ENCODE measurements at regions not wholly inside any gene's neighbourhood (a gene's known extent, or its start where the extent isn't known, plus 50 kb on each side); places are given as distances from the start of the nearest gene placed in this dataset.

GRCh38 chr4:128670513-128670912, 139.0 kb upstream of the JADE1 start:
- Mint-ChIP-seq H3K4me1 (ENCODE audit: unreplicated experiment) (peaks cover 7% of the 10 kb centered on the region), H3K27ac (no peak overlapping the region), H3K36me3 (no peaks in the 10 kb centered on the region), H3K27me3 (peaks cover 3% of the 10 kb centered on the region), H3K9me3 (peaks cover 11% of the 10 kb centered on the region), H3K4me3 (no peak overlapping the region)
- no peak for DNase-seq (ENCODE audit: extremely low spot score, unreplicated experiment)
- TF ChIP-seq CTCF (conservative IDR thresholded peaks at IDR 0.05), result no peak

GRCh38 chr4:128668566-128668965, 140.9 kb upstream of the JADE1 start:
- no peaks in the 10 kb centered on the region for H3K36me3 Mint-ChIP-seq
- peaks cover 3% of the 10 kb centered on the region for H3K27me3 Mint-ChIP-seq
- H3K4me1 Mint-ChIP-seq (ENCODE audit: unreplicated experiment), result peaks cover 7% of the 10 kb centered on the region
- no peak overlapping the region for H3K4me3 Mint-ChIP-seq
- TF ChIP-seq CTCF (conservative IDR thresholded peaks at IDR 0.05), result no peak
- DNase-seq (ENCODE audit: extremely low spot score, unreplicated experiment), result no peak
- H3K9me3 Mint-ChIP-seq, result peaks cover 11% of the 10 kb centered on the region
- no peak overlapping the region for H3K27ac Mint-ChIP-seq

DNA sequence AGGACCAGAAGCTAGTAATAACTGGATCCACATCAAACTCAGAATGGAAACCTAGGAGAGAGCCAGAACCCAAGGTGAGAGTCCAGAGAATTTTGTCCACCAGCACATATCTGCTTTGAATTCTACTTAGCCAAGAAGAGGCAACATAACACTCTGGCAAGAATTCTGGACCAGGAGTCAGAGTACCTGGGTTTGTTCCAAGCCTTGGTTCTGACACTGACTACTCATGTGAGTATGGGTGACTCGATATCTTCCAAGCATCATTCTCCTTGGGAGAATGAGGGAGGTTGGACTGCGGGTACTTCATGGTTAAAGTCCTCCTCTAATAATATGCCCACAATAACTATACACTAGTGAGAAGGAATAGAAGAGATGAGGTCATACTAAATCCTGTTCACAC, 144.0 kb upstream of the JADE1 start:
- no peak for DNase-seq (ENCODE audit: extremely low spot score, unreplicated experiment)
- Mint-ChIP-seq H3K9me3 (peaks cover 8% of the 10 kb centered on the region), H3K27me3 (peaks cover 3% of the 10 kb centered on the region), H3K4me3 (no peak overlapping the region), H3K36me3 (no peaks in the 10 kb centered on the region), H3K4me1 (ENCODE audit: unreplicated experiment) (peaks cover 14% of the 10 kb centered on the region), H3K27ac (no peak overlapping the region)
- no peak for TF ChIP-seq CTCF (conservative IDR thresholded peaks at IDR 0.05)

DNA sequence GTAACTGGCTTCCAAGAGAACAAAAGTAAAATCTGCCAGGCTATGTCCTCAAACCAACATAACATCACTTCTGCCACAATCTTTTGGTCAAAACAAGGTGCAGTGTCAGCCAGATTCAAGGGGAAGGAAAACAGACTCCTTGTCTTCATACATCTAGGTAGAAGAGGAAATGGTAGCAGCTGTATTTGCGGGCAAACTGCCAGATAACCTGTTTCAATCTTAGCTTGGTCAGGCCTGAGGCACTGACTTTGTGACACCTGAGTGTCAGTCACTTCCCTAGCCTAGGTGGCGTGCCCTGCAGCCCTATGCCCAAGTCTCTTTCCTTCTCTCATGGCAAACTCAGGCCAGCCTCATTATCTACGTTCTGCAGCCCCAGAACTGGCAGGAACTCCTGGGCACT, 146.2 kb upstream of the JADE1 start:
- TF ChIP-seq CTCF (conservative IDR thresholded peaks at IDR 0.05), result no peak
- peaks cover 20% of the 10 kb centered on the region for H3K4me1 Mint-ChIP-seq (ENCODE audit: unreplicated experiment)
- H3K27ac Mint-ChIP-seq, result peak overlapping the region; percentile 13
- DNase-seq (ENCODE audit: extremely low spot score, unreplicated experiment), result no peak
- H3K36me3 Mint-ChIP-seq, result no peaks in the 10 kb centered on the region
- H3K27me3 Mint-ChIP-seq, result peaks cover 4% of the 10 kb centered on the region
- peaks cover 4% of the 10 kb centered on the region for H3K9me3 Mint-ChIP-seq
- no peak overlapping the region for H3K4me3 Mint-ChIP-seq

- Mint-ChIP-seq H3K9me3 (peaks cover 10% of the 10 kb centered on the region), H3K36me3 (peaks cover 4% of the 10 kb centered on the region), H3K27me3 (peaks cover 4% of the 10 kb centered on the region), H3K27ac (no peak overlapping the region), H3K4me3 (no peak overlapping the region), H3K4me1 (ENCODE audit: unreplicated experiment) (peaks cover 25% of the 10 kb centered on the region)
- TF ChIP-seq CTCF (conservative IDR thresholded peaks at IDR 0.05), result no peak
- DNase-seq (ENCODE audit: extremely low spot score, unreplicated experiment), result no peak
These were observed 148.0 kb upstream of the JADE1 start for GRCh38 chr4:128661479-128661878.

All from type B pancreatic cell (in vitro differentiated cells).